SH-SY5Y (cell line): ENCODE measurements at regions not wholly inside any gene's neighbourhood (a gene's known extent, or its start where the extent isn't known, plus 50 kb on each side); places are given as distances from the start of the nearest gene placed in this dataset.

Experiments
- GATA2 ChIP-seq: IDR thresholded peaks from 2 replicates; pipeline ENCODE4 v1.6.1; 2011; ENCODE audit warnings: mild to moderate bottlenecking, low read depth, low read length
- GATA3 ChIP-seq: IDR thresholded peaks from 2 replicates; pipeline ENCODE4 v1.6.1; 2011; ENCODE audit warnings: low read depth, mild to moderate bottlenecking, low read length, moderate library complexity

- TF ChIP-seq GATA3 (no peak), GATA2 (no peak)
Measured at GRCh38 chr21:38014298-38014697, 98.0 kb upstream of the KCNJ6 start.

DNA sequence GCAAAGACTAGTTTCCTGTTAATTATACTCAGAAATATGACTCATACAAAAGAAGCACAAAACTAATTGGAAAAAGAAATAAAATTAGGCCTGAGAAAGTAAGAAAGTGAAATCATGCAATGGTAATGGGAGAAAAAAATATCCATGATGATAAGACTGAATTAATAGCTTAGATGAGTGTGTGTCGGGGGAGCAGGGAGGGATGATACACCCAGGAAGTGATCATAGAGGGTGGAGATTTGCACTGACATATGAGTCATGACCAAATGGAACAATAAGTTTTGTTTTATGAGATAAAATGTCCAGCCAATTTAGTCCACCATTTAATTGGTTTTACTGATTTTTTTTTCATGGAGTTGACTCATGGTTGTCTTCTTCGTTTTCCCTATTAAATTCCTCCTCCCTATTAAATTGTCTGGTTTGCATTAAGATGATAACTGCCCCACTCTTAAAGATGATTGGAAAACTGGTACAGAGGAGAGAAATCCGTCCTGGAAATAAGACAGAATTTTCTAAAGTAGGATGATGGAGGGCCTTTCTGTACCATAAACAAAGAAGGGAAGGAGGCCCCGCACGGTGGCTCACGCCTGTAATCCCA, 111.7 kb upstream of the KCNJ6 start:
- TF ChIP-seq GATA3 (no peak), GATA2 (no peak)

- TF ChIP-seq GATA3 (no peak), GATA2 (no peak)
Measured at GRCh38 chr21:38032082-38032801, 116.0 kb upstream of the KCNJ6 start.

DNA sequence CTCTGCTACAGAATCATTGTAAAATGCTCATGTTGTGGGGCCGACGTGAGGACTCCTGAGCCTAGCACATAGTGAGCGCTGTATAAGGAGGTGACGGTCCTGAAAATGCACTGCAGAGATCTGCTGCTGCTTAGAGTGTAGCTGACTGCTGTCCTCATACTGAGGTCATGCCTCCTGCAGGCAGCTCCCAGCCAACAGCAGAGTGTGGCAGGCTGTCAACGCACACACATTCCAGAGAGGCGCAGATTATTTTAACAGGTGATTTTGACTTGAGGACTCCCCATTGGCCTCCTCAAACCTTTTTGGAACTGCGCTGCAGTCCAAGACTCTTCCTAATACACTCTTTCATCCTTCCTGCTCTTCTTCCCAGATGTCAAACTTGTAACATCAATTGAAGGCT, 119.8 kb upstream of the KCNJ6 start:
- TF ChIP-seq GATA3: no peak
- no peak for TF ChIP-seq GATA2

GRCh38 chr21:38037416-38037815, 121.2 kb upstream of the KCNJ6 start:
- TF ChIP-seq GATA3 (no peak), GATA2 (no peak)

GRCh38 chr21:38039369-38039768, 123.1 kb upstream of the KCNJ6 start:
- no peak for TF ChIP-seq GATA2
- TF ChIP-seq GATA3: no peak

- TF ChIP-seq GATA3: no peak
- TF ChIP-seq GATA2: no peak
Measured at GRCh38 chr21:38039841-38040240, 123.6 kb upstream of the KCNJ6 start.

- TF ChIP-seq GATA3 (no peak), GATA2 (no peak)
Measured at GRCh38 chr21:38041493-38041892, 125.2 kb upstream of the KCNJ6 start.

DNA sequence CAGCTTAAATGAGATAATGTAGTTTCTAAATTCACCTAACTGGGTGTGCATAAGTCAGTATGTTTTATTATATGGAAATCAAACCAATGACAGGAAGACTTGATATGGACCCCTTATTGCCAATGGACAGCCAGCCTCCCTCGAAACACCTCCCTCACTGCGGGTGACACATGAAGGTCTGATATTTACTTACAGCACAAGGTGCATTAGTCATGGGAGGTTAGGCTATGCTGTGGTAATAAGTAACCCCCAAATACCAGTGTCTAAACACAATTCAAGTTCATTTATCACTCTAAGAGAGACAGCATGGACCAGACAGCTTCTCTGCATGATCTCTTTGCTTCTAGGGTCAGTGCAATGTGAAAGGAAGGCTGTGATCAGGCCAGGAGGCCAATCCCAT, 126.0 kb upstream of the KCNJ6 start:
- no peak for TF ChIP-seq GATA2
- TF ChIP-seq GATA3: no peak

GRCh38 chr21:38048167-38048566, 131.9 kb upstream of the KCNJ6 start:
- TF ChIP-seq GATA2 (no peak), GATA3 (no peak)

- no peak for TF ChIP-seq GATA3
- TF ChIP-seq GATA2: no peak
Measured at GRCh38 chr21:38054334-38054733, 138.1 kb upstream of the KCNJ6 start.

DNA sequence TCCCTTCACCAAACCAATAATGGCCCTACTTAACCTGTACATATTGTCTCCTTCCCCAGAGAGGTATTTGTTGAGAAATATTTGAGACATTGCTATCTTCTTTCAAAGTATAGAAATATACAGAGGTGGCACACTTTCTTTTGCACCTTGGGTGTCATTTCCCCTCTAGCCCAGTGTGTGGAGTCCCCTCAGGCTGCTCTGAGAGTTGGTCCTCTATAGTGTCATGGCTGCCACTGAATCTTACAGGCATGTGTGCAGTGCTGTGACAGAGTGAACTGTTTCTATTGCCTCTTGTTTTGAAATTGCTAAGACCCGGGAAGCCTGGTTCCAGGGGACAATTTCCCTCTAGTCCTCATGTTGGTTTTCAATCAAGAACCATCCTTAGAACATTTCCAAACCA, 140.2 kb upstream of the KCNJ6 start:
- TF ChIP-seq GATA3: no peak
- no peak for TF ChIP-seq GATA2

DNA sequence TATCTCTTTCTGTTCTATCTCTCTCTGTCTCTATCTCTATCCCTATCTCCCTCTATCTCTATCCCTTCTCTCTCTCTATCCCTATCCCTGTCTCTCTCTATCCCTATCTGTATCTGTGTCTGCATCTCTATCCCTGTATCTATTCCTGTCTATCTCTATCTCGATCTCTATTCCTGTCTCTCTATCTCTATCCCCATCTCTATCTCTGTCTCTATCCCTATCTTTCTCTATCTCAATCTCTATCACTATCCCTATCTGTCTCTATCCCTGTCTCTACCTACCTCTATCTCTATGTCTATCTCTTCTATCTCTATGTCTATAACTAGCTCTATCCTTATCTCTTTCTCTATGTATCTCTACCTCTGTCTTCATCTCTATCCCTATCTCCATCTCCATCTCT, 141.4 kb upstream of the KCNJ6 start:
- TF ChIP-seq GATA2 (no peak), GATA3 (no peak)

GRCh38 chr21:38060533-38060932, 144.3 kb upstream of the KCNJ6 start:
- TF ChIP-seq GATA2: no peak

DNA sequence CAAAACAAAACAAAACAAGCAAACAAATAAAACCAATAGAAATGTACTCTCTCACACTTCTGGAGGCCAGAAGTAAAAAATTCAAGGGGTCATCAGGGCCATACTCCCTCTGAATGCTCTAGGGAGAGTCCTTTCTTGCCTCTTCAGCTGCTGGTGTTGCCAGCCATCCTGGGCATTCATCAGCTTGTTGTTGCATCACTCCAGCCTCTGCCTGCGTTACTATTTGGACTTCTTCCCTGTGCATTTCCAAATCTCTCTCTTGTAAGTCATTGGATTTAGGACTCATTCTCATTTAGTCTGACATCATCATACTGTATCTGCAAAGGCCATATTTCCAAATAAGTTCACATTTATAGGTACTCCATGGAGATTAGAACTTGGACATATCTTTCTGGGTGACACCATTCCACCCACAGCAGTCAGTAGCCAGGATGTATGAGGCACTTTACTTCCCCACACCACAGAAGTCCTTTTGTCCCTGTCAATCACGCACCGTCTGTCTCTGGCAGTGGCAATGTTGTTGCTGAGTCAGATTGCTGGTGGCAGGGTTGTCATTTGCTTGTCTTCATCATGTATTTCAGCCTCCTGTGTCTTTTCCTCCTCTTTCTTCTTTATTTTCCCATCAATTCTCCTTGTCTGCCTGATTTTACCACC, 151.0 kb upstream of the KCNJ6 start:
- TF ChIP-seq GATA3: no peak
- TF ChIP-seq GATA2: no peak
